ENCODE measurements at regions not wholly inside any gene's neighbourhood (a gene's known extent, or its start where the extent isn't known, plus 50 kb on each side); places are given as distances from the start of the nearest gene placed in this dataset.
"Not testable (repeated sequence)": the region's sequence is repeated elsewhere in the genome, so short reads cannot be mapped to it uniquely, and the experiment has no call there.

DNA sequence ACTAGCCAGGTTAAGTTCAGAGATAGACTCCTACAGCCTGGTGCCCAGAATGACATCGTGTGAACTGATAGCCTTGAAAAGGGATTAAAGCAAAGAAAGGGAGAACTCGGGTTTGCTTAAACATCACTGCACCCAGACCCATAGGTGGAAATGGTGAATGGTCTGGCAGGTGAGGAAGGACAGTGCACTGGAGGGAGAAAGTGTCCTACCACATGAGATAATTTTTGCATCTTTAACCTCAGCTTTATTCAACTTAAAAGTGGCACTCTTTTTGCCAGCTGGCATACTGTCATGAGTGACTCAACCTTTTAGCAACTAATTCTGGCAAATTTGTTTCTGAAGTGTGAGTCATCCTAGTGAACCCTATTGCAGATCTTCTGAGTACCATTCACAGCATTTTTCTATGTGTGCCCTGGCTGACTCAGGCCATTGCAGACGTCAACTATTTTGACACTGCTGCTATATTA, 53.0 kb upstream of the DAPP1 start:
- DNase-seq (ENCODE audit: low read depth): peak; percentile 74

DNA sequence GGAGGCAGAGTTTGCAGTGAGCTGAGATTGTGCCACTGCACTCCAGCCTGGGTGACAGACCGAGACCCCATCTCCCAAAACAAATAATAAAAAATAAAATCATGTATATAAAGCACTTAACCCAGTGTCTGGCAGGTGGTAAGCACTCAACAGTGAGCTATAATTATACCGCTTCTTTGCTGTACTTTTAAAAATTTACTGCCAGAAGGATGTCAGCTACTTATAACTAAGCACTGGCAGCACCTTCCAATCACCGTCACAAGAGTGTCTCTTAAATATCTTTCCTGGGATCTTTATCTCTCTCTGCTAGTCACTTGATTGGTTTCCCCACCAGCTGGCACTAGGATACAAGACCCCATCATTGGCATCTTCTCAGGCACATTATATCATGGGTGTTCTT, 53.9 kb upstream of the DAPP1 start:
- DNase-seq (ENCODE audit: low read depth): no peak

DNA sequence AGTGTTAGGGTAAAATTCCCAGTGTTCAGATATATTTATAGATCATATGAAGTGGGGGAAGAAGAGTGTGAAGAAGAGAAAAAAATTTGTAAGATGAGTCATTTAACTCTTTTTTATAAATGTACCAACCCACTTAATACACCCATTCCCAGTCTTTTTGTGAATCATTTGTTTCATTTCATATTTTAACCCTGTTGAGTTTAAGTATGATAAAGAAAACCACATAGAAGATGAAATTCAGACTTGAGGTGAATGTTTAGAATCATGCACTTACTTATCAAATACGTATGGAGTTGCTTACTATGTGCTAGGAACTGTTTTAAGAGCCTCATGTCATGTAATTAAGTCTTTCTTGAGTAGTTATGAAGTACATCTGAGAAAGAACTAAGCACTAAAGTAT, 56.6 kb upstream of the DAPP1 start:
- no peak for DNase-seq (ENCODE audit: low read depth)

DNA sequence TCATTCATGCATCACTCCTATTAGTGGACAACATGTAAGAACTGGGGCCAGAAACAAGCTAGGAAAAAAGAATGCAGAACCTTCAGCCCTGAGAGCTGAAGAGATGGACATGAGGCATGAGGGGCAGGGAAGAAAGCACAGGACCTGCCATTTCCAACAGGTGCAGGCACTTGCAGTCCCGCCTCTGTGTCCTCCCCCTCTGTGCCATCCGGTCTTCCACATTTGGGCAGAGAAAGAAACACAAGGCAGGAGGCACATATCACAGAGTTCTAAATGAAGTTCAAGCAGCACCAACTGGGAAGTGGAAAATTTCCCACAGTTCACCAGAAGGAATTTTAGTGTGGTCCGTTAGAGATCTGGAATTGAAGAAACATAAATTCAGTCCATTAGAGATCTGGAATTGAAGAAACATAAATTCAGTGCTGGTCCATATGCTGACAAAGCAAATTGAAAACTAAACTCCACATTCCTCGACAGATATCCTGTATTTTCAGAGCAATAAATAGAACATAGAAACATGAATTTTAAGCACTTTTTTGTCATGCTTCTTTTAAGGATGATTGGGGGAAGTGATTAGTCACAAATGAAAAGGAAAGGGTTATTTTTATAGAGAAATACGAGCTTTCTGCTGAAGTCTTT, 57.2 kb upstream of the DAPP1 start:
- peak; percentile 57 for DNase-seq (ENCODE audit: low read depth)

DNA sequence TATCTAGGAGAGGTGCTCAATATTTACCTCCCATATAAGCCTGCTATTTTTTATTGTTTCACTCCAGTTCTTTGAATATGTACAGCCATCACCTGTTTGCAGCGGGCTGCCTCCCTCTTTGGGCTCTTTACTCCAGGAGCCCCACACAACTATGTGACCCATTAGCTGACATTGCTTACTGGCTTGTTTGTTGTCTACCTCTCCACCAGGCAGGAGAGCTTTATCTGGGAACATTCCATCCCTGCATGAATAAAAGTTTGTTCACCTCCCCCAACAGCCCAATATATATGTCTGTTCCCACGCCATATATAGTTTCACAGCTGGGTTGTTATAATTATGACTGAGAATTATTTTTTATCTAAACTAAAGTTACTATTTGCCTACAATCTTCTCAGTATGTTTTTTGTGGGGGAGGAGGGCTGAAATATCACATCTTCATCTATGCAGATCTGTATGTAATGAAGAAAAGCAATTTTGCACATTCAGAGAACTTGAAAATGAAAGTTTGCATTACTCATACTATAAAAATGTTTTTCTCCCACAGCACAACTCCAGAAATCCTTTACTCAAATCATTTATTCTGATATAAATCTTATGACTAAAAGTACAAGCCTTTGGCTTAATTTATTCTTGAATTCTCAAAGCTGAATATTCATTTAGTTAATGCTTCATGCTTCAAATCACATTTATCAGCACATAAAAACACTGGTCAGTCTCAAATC, 61.2 kb upstream of the DAPP1 start:
- DNase-seq (ENCODE audit: low read depth): no peak

DNA sequence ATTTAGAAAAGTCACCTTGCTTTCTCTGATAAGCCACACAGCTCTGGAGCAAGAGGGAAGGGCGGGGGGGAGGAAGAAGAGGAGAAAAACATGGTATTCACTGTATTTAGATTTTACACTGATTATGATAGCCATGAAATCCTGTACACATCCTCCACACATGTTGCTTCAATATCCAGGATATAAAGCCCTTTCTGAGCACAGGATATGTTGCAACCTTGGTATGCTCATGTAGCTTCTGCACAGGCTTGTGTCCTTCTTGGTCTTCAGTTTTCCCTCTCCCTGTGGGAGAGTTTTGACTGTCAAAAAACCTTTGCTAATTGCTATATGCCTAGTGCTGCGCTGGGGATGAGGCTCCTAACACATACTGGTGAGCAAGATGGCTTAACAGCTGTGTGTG, 61.9 kb upstream of the DAPP1 start:
- DNase-seq (ENCODE audit: low read depth): peak; percentile 33

DNA sequence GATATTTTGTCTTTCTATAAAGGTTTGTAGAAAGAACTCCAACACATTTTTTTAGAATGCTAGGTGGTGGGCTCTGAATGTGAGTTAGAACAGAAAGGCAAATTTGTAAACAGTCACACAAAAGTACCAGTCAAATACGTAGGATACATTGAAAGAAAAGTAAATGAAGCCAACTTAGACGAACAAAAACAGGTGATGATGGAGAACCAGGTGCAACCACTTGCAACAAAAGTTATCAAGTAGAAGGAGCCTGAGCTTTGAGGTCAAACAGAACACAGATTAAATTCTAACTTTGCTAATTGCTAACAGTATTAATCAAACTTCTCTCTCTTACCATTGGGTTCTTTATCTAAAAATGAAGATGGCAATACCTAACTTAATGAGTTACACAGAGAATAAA, 62.7 kb upstream of the DAPP1 start:
- DNase-seq (ENCODE audit: low read depth): no peak

DNA sequence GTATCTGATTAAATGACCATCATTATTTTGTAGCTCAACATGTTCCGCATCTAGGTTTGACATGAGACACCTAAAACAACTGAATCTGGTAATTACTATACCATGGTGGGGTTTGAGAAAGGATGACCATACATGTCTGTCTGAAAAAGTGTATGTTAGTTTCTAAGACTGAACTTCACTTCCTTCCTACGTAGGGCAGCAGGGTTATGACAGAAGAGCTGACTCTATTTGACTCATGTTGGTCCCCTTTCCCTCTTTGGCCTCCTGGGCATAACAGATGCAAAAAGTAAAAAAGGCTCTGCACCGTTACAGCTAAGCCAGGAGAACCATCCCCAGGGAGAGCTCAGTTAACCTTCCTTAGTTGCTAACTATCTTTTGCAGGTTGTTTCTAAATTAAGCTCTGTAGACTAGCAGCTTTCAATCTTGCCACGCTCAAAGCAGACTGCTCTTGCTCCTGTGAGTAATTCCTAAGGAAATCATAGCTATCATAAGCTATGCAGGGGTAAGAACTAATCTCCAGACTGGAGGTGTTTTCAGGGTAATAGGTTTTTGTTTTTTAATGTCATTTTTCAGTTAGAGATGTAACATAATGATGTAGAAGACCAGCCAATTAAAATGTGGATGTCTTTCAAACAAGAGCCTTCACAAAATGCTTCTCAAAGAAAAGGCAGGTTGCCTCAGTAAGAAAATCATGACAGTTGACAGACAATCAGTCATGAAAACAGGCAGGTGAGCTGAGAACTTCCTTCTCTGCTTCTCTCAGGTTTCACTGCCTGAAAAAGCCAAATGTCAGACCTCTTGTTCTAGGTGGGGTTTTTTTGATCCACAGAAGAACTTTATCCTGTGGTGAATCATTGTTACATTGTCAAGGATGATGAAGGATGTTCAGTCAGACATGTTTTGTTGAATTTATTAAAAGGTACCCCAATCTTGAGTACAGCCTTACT, 66.9 kb upstream of the DAPP1 start:
- peak; percentile 5 for DNase-seq (ENCODE audit: low read depth)

DNA sequence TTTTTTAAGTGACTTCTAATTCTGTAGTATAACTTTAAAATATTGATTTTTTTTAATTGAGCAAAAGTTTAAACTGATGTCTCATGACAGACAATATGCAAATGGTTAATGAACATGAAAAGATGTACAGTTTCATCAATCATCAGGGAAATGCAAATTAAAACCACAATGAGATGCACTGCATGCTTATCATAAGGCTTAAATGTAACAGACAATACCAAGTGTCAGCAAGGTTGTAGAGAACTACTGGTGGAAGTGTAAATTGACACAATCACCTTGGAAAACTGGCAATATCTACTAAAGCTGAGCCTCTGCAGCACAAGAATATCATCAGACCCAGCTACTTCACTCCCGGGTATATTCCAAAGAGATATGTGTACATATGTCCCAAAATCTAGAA, 70.2 kb upstream of the DAPP1 start:
- DNase-seq (ENCODE audit: low read depth): no peak

DNA sequence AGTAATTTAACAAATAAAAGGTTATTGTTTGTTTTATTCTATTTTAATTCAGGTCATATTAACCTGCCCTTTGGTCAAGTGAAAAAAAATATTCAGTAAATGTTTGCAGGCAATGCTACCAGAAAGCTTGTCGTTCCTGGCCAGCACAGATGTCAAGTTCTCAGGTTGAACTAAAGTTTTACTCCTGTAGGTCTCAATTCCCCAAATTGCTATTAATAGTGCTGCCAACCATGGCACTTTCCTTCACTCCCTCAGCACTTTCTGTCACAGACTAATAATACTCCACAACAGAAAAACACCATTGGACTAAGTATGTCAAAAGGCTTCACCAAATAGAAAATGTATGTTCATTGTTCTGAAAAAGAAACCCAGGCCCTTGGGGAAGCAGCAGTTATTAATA, 79.2 kb upstream of the C4orf54 start:
- no peak for DNase-seq (ENCODE audit: low read depth)

DNA sequence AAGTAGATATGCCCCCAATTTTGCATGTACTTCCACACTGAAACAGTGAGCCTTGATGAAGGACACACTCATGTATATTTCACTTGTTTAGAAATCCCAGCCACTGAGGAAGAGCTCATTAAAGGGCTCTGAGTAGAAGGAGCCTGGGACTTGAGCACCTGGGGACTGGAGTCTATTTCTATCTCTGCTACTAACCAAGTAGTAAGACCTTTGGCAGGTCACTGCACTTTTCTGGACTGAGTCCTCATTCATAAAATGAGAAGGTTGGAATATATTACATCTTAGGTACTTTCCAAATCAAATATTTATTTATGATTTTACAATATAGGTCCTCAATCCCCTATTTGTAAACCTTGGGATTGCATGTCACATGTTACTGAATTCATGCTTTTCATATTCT, 78.2 kb upstream of the C4orf54 start:
- no peak for DNase-seq (ENCODE audit: low read depth)

DNA sequence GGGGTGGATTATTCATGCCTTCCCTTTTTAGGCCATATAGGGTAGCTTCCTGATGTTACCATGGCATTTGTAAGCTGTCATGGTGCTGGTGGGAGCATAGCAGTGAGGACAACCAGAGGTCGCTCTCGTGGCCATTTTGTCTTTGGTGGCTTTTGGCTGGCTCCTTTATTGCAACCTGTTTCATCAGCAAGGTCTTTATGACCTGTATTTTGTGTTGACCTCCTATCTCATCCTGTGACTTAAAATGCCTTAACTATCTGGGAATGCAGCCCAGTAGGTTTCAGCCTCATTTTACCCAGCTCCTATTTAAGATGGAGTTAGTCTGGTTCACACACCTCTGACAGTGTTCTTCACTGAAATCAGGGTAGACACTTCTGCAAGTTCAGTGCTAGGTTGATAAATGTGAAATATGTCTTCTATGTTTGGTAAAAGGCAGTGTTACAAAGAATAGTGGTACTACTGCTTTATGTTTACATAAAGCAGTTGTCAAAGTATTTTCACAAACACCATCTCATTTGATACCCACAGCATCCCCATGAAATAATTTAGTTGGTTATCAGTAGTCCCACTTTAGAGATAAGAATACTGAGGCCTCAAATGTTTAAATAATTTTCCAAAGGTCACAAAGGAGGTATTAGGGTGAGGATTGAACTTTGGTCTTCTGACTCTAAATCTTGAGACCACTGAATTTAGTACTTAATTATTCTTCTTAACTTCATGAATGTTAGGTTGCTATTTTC, 77.1 kb upstream of the C4orf54 start:
- DNase-seq (ENCODE audit: low read depth): no peak

DNA sequence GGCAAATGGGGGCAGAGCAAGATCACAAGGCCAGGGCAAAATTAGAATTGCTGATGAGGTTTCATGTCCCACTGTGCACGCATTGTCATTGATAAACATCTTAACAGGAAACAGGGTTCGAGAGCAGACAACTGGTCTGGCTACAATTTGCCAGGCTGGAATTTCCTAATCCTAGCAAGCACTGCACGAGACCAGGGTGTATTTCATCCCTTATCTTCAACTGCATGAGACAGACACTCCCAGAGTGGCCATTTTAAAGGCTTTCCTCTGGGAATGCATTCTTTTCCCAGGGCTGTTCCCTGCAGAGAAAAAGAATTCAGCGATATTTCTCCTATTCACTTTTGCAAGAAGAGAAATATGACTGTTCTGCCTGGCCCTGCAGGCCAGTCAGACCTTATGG, 75.8 kb upstream of the C4orf54 start:
- not testable (repeated sequence) for DNase-seq (ENCODE audit: low read depth)

DNA sequence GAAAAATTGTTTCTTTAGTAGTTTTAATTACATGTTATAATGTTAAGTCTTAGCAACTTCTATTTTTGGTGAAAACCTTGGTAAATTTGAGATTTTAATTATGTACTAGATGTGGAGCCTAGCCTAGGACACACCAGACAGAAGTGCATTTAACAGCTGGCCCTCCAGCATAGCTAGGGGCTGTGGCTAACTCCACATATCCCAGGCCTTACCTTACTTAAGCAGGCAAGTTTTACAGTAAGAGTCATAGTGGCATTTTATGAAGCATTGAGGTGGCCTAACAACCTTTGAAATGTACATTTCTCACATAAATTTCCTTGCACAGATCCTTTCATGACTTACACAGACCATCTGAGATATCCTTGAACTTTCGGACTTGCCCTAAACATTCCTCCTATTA, 71.6 kb upstream of the C4orf54 start:
- DNase-seq (ENCODE audit: low read depth): no peak

DNA sequence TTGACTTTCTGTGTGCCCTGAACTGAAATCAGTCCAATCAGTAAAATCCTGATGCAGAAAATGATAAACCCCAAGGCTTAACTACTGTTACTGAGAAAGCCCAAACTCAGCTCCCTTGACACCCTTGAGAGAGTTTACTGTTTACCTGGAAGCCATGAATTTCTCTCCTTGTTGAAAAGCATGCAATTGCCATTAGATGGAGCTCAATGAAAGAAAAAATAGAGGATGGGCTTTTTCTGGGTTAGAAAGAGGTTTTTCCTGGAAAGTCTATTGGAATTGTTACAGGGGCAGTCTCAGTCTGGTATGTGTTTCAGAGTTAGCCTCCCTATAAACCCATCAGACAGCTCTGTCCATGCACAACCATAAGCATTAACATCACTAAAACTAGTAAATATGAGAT, 66.4 kb upstream of the C4orf54 start:
- no peak for DNase-seq (ENCODE audit: low read depth)

DNA sequence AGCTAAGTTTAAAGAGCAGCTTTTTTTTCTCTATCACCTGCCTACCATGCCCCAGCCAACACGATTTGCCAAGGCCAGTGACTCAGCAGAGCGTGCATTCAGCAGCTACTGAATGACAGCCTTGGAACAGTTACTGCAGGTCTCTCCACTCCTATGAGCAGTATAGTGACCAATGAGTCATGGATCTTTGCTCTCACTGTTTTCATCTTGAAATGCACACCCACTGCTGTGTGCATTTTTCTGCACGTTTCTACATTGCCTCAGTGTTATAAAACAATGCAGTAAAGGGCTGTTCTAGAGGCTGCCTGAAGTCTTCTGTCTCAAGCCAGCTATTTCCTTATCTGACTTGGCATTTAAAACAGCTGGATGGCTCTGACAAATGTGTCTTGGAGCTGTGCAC, 66.0 kb upstream of the C4orf54 start:
- DNase-seq (ENCODE audit: low read depth): peak; percentile 70

DNA sequence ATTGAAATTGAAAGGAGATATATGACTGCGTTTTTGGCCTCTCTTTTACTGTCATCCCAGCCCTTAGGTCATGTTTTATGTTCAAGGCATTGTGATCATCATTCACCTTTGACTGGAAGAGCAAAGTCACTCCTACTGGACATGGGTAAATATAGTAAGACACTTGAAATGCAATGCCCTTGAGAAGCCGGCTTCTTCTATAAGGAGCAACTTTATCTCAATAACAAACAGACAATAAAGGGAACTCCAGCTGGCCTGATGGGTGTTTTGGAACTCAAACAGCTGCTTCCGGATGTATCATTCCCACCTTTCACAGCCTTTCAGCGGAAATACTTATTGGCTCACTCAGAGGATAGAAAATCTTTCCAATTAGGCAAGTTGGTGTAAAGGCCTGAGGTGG, 65.1 kb upstream of the C4orf54 start:
- DNase-seq (ENCODE audit: low read depth): peak; percentile 17

DNA sequence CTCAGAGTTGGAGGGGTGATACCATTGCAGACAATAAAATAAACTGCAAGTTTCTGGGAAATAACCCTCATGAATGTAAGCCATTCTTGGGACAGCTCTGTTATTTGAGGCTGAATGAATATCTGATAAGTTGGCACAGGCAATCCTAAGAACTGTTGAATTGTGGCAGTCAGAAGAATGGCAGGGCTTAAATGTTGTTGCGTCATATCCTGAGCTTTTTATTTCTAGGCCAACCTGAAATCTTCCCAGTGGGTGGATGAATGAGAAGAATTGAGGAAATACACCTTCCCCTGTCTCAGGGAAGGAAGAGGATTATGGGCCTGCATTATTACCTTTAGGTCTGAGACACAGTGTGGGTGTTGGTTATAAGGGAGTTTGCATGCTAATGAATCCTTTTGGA, 64.4 kb upstream of the C4orf54 start:
- no peak for DNase-seq (ENCODE audit: low read depth)

DNA sequence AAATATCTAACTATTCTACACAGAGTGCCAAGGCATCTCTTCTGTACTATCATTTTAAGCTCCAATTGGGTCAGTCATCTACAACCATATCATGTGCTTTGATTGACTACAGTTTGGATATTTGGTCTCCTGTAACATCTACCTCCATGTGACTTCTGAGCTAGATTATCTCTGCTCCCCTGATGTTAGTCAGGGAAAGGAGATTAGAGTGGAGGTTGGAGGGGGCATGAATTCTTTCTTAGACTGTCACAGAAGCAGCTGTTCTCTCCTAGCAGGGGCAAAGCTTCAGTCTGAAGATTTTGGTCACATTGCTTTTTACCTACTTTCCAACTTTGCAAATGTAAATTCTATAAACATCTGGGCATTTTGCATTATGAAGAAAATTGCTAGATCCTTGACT, 62.6 kb upstream of the C4orf54 start:
- DNase-seq (ENCODE audit: low read depth): no peak

DNA sequence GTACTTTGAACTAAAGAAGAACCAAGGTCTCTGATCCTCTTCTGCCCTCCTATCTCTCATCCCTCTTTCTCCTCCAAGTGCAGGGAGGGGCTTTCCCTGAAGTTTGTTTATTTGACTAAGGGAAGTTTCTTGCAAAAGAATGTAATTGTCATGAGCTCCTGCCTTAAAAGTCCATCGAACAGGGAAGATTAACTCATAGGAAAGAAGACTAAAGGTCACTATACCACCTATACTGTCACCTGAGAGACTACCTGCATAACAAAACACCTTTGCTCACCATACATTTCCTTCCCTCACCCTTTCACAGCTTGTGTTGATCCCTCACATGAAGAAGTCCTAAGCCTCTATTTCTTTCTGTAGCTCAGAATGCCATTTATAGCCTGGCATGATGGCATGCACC, 59.4 kb upstream of the C4orf54 start:
- DNase-seq (ENCODE audit: low read depth): no peak

DNA sequence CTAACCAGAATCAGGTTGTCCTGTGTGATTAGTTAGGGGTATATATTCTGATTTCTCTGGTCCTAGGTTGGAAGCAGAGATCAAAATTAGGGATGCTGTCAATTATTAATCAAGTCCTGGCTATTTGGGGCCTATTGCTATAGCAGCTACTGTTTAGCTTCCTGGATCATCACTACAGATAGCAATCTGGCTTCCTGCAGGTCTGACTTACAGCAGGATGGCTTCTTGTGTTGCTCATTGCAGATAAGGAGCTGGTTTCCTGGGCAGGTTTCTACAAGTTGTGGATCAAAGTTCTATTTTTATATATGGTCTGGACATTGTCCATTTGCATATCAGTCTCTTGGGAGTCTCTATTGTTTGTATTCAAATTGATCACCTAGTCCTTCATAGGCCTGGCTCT, 57.7 kb upstream of the C4orf54 start:
- no peak for DNase-seq (ENCODE audit: low read depth)
